UCSD-AML1 (cell line): ENCODE measurements at regions not wholly inside any gene's neighbourhood (a gene's known extent, or its start where the extent isn't known, plus 50 kb on each side); places are given as distances from the start of the nearest gene placed in this dataset.
"Not testable (repeated sequence)": the region's sequence is repeated elsewhere in the genome, so short reads cannot be mapped to it uniquely, and the experiment has no call there.

Source experiments
- DNase-seq: peaks from one replicate; lab custom pipeline; 2025; ENCODE audit not compliant: unreplicated experiment; lab: John Stamatoyannopoulos, UW

DNA sequence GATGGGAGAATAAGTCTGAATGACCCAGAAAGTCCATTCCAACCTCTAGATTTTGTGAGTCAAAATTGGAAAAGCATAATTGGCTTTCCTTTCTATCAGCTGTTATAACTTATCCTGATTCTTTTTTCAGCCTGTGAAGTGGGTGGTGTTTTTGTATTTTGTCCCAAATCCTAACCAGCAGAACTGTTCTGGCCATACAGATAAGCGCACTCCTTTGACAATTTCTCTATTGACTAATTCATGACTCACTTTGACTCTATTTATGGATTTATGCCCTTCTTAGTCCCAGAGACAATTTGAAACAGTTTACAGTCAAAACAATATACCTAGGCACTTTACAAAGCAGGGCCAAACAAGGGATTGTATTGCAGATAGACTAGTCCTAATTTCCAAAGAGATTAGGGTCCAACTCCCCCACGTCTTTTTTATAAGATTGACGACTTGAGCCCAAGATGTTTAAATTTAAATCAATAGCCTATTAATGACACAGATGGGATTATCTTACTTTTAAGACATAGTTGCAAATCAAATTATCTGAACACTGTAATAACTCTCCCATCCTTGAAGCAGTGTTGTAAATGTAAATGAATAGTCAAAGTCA lies 301.7 kb upstream of the SEMA6A start:
- no peak for DNase-seq

DNA sequence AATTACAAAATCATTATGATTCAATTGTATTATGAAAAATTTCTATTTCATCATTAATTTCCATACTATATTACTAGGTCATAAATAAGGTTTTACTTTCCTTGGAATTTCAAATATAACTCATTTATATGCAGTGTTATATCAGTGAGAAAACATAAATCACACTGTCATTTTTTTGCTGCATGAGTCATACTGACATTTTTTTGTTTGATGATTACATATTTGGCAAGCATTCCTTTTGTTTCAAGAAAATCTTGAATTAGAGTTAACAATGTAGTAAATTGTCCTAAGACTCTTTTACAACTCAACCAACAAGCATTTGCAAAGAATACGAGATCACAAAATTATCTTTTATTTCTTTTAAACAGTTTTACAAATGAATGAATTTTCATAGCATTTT lies 298.4 kb upstream of the SEMA6A start:
- DNase-seq = no peak

DNA sequence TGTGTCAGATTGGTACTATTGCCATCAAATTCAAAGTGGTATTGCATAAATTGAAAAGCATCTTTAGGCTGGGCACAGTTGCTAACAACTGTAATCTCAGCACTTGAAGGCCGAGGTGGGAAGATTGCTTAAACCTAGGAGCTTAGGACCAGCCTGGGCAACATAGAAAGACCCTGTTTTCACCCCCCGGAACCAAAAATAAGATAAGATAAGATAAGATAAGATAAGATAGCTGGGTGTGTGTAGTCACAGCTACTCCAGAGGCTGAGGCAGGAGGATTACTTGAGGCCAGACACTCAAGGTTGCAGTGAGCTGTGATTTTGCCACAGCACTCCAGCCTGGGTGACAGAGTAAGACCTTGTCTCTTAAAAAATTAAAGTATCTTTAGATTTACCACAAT lies 297.9 kb upstream of the SEMA6A start:
- no peak for DNase-seq

DNA sequence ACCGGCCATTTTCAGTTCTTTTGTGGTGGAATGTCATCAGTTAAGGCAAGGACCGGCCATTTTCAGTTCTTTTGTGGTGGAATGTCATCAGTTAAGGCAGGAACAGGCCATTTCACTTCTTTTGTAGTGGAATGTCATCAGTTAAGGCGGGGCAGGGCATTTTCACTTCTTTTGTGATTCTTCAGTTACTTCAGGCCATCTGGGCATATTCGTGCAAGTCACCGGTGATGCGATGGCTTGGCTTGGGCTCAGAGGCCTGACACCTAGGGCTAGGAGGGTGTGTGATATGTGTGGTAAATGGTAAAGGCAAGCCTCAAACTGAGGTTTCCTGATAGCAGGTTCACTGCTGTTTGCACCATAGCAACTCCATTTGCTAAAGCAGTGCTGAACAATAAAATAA lies 293.2 kb upstream of the SEMA6A start:
- not testable (repeated sequence) for DNase-seq

DNA sequence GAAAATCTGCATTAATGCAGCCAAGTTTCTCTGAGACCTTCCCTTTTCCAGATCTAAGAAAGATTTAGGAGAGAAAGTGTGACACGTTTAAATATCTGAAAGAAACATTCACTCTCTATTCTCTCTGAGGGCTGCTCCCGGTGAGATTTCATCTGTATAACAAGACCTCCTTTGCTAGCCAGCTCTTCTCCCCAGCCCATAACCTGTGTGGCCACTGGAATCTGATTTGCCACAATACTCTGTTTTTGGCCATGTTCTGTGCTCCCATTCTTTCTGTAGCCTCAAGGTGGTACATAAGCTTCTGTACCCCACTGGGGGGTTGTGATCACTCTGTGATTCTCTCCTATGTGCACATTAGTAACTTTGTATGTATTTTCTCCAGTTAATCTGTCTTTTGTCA lies 291.0 kb upstream of the SEMA6A start:
- DNase-seq = no peak

DNA sequence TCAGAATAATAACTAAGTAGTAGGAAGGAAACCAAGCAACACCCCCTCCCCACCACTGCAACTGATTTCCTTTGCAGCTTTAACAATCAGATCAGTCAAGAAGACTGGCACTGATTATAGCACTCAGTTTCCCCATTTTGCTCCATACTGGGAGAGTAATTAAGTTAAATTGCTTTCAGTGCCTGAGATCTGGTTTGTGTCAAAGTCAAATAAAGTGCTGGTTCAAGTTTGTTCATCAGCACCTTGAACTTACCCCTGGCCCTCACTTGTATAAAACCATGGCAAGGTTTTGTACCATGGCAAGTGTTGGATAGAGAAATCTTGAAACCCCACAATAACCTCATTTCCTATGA lies 290.2 kb upstream of the SEMA6A start:
- DNase-seq = no peak

DNA sequence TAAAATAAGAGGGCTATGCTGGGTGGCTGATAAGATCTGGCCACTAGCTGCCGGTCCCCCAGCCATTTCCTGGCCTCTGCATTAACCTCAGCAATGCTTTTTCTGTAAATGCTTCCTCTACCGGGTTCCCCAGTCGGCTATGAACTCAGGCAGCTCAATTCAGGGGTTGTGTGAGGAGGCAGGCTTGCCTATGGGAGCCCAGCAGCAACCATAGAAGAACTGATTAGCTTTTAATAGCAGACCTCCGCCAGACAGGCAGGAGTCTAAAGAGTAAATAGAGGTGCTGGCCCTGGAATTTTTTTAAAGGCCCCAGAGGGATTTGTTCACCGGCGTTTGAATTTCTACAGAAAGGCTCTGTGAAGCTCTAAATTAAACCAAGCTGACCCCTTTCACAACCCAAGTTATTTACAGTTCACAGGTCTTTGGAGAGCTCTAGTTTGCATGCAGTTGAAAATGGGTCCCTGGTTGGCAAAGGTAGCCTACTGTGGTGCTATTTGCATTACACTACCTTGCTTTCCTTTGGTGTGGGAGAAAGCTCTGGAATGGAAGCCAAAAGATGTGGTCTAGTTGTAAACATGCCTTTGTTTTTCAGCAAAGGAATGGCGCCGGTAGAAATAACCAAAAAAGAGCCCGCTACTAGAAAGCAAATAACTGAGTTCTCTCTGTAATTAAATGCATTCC lies 289.7 kb upstream of the SEMA6A start:
- DNase-seq = peak; percentile 27

DNA sequence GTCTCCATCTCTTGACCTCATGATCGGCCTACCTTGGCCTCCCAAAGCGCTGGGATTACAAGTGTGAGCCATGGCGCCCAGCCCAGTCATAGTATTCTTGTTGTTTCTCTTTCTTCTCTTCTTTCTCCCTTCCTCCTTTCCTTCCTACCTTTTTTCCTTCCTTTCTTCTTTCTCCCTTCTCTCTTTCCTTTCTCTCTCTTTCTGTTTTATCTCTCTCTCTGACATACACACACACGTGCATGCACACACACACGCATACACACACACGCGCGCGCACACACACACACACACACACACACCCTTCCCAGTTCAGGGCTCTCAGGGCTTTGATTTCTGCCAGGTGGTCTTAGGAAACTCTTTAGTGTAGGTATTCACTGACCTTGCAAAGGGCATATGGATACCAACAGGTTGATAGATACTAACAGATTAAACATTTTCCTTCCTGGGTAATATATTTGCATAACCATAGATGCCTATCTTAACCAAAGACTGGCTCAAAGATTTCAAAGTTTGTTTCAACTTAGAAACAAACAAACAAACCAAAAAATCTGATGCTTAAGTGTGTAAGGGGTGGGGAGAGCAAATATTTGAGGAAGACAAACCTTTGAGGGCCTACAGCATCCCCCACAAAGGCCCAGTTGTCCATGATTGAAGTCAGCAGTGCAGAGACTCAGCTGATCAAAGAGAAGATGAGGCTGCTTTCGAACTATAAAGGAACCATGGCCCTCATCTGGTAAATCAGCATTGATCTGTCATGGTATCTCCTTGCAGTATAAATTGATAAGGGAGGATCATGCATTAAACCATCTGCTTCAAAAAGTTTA lies 288.2 kb upstream of the SEMA6A start:
- no peak for DNase-seq

DNA sequence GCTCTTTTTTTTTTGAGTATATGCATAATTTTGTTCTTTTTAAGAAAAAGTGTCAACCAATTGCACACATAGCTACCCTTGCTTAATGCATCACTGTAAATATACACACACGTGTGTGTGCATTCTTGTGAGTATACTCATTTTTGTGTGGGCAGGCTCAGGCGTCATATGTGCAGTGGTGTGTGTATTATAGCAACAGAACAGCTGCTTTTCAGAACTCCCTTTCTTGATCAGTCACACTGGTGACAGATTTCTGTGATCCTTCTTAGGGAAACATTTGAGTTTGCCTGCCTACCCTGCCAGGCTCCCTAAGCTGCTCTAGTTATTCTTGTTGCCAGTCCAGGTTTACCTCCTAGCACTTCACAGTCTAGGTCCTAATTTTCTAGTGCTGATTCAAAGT lies 287.0 kb upstream of the SEMA6A start:
- no peak for DNase-seq

DNA sequence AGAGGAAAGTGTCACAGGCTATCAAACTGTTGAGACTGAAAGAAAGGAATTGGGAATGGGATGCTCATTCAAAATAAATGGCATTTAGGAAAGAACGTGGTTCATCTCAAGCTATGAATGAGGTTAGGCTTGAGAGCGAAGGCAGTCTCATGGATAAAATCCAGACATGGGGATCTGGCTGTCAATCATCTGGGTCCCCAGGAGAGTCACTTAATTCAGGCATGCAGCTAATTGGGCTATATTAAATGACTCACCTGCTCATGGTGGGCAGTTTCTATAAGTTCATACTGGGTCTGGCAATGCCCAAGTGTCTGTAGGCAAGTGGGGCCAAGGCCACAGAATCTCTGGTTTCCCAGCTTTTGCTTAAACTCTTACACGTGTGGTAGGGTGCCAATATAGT lies 286.5 kb upstream of the SEMA6A start:
- DNase-seq = no peak

DNA sequence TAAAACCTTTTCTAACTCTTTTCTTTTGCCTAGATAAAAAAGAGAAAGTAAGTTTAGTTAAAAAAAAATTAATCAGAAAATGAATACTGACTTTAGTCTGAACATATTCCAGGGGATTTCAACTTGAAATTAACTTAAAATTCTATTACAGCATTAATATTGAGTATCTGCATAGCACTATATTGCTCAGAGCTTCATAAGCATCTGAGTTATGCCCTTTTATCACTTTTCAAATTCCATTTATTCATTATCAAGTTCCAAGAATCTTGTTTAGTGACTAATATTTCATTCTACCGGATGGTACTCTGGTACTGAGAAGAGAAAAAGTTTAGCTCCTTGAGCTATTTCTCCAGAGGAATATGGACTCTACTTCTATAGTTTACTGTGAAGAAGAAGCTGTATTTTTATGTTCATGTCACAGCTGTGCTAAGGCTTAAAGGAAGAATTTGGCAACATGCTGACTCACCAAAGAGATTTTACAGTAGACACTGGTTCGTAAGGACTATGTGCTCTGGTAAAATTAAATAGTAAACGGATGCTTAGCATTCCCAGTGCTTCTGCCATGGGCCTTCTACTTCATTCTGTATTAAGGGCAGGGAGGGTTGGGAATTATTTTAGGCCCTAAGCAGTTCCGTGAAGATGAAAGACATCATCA lies 285.2 kb upstream of the SEMA6A start:
- no peak for DNase-seq

DNA sequence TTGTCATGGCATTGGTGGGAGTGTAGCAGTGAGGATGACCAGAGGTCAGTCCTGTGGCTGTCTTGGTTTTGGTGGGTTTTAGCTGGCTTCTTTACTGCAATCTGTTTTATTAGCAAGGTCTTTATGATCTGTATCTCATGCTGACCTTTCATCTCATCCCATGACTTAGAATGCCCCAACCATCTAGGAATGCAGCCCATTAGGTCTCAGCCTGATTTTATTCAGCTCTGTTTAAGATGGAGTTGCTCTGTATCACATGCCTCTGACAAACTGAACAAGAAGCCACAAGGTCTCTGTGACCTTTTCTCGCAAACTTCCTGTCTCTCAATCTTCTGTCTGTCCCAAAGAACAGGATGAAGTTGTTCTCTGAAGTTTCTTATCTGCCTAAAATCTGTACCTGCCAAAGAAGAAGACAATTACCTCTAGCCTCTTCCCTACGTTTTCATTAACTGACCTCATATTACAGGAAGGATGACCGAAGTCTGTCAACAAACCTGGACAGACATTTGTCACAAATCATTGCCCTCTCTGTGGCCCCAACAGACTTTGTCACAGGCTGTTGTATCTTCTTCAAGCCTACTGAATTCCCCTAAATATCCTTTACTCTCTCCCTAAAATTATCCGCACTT lies 284.2 kb upstream of the SEMA6A start:
- DNase-seq = no peak

DNA sequence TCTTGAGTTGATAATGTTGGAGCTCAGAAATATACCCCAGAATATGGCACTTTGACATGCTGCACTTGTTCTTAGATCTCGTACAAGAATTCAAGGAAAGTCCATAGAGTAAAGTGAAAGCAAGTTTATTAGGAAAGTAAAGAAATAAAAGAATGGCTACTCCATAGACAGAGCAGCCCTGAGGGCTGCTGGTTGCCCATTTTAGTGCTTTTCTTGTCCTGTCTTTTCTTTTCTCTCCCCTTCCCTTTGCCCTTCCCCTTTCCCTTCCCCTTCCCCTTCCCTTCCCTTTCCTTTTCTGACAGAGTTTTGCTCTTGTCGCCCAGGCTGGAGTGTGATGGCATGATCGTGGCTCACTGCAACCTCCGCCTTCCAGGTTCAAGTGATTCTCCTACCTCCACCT lies 283.4 kb upstream of the SEMA6A start:
- not testable (repeated sequence) for DNase-seq

DNA sequence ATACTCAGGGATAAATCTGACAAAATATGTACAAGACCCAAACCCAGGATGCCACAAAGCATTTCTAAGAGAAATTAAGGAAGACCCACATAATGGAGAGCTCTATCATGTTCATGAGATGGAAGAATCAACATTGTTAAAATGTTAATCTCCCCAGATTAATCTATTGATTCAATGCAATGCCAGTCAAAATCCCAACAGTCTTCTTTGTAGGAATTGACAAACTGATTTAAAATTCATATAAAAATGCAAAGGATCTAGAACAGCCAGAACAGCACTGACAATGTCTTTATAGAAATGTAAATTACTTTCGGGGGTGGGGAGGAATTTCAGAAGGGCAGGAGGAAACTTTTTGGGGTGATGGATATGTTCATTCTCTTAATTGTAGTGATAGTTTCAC lies 281.6 kb upstream of the SEMA6A start:
- DNase-seq = no peak

DNA sequence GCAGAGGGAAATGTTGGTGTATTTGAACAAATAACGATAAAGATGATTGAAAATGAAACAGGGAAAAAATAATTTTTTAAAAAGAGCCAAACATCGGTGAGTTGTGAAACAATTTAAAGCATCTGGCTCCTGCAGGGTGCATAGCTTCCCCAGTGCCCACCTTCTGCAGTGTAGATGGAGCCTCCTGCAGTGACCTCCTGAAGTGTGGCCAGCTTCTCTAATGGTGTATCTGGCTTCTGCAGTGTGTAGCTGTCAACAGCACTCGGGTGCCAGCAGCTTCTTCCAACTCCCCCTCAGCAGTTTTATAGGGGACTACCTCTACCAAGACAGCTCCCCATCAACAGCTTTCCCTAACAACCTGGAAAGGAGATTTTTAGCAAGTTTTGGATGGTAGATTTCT lies 279.4 kb upstream of the SEMA6A start:
- DNase-seq = no peak

DNA sequence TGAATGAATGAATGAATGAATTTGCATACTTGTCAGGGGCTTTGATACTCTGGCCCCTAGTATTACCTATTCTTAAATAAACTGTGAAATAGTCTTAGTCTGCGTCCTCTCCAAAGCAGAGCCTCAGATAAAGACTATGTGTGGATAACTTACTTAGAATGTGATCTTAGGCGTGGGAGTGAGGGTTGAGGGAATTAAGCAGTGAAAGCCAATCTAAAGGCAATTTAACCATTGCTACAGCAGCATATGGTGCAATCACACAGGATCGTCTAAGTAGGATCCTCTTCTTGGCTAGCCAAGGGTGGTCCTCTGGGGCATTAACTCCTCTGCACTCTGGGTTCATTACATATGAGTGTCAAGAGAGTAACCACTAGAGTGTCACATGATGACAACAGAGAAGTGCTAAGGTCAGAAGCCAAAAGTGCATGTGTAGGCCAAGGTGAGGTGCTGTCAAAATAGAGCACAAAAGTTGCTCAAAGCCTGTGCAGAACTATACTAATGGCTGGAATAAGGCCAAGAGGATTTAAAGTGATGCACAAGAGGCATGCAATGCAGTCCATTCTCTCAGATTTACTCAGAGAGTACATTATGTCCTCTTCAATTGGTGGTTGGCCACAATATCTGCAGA lies 274.4 kb upstream of the SEMA6A start:
- DNase-seq = no peak

DNA sequence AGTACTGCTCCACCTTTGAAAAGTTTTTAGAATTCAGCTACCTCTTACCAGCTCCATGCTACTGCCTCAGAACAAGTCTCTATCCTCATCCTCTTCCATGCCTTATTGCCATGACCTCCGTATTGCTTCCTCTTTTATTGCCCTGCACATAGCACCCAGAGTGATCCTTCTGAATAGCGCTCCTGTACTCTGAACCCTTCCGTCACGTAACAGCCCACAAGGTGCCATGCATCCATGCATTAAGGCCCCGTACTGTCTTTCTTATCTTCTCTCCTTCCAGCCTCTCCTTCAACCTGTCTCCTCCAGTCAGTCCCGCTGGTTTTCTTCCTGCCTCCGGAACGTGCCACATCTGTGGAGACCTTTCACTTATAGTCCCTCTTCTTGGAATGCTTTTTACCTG lies 273.3 kb upstream of the SEMA6A start:
- no peak for DNase-seq

DNA sequence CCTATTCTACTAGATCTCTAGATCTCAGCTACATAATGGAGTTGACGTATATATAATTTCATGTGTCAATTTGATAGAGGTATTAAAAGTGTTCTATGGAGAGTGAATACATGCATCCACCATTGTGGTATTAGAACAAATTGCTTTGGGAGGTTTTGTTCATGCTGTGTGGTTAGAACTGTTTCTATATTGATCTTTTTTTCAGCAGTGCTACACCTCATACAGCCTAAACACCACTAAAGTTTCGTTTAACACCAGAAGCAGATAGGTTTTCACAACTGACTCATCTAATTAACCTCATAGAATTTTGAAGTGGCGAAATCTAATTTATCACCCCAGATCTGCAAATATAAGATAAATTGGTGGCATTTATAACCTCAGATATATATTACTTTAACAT lies 269.4 kb upstream of the SEMA6A start:
- no peak for DNase-seq

DNA sequence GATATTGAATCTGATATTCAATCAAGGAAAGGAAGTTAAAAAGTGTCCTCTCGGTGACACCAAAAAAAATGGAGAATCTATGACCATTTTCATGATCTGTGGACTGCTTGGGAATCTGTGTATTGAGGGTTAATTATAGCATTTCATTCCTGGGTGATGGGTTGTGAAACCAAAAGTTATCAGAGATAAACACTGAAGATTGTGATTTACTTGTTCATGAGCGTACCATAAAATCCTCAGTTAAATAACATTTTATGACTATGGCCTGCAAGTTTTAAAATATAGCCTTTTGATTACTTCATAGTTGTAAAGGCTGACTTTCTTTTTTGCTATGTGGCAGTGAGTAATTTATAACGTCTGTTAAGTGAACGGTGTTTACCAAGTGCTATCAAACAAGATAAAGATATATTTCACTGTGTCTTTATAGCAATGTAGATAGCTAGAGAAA lies 267.9 kb upstream of the SEMA6A start:
- DNase-seq = no peak

DNA sequence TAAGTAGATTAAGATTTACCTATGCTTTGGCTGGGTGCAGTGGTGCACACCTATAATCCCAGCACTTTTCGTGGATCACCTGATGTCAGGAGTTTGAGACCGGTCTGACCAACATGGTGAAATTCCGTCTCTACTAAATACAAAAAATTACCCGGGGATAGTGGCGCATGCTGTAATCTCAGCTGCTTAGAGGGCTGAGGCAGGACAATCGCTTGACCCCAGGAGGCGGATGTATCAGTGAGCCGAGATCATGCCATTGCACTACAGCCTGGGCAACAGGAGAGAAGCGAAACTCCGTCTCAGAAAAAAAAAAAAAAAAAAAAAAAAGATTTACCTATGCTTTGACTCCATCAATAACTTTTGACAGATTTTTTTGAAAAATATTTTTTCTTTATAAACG lies 267.1 kb upstream of the SEMA6A start:
- no peak for DNase-seq

DNA sequence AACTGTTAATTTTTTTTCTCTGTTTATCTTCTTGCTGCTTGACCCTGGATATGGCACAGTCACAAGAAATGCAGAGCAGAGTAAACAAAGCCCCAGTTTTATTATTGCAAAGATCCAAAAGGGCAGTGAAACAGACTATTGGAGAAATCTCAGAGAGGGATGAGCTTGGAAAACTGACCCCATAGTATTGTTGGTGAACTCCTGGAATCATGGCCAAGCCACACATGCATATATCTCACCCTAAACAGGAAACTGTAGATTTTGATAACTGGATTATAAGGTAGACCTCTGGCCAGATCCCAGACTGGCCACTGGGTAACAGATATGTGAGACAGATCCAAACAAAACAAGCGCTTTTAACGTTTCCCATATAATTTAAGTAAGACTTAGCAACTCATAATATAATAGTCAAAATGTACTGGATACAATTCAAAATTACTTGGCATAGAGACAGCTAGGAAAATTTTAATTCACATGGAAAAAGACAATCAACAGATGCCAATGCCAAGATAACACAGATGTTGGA lies 263.5 kb upstream of the SEMA6A start:
- no peak for DNase-seq
